ENCODE measurements at regions not wholly inside any gene's neighbourhood (a gene's known extent, or its start where the extent isn't known, plus 50 kb on each side); places are given as distances from the start of the nearest gene placed in this dataset.

DNA sequence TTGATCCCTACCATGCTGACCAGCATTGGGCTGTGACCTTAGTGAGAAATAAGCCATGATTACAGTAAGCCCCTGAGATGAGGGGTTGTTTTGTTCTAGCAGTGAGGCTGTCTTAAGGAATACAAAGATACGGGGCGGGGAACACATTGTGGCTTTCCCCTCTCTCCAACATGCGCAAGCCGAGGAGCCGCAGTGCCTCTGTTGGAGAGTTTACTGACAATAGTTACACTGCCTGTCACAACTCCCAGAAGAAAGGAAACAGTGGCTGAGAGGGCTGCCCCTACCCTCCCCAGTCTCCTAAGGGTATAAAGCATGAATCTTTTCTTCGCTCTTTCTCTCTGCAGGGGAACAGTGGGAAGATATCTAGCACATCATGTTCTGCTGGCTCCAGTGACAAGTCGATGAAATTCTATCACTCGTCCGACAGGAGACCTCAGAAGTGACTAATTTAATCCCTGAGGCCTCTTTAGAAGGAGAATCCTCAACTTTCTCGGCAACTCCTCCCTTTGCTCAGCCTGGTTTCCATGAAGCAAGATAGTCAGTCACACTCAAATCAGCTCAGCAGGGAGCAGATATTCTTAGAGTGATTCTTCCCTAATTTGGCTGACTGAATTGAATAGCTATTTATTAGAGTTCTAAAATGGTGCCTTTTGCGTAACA is 409.0 kb upstream of the PROK2 start:
- CTCF ChIA-PET: no interaction called here

DNA sequence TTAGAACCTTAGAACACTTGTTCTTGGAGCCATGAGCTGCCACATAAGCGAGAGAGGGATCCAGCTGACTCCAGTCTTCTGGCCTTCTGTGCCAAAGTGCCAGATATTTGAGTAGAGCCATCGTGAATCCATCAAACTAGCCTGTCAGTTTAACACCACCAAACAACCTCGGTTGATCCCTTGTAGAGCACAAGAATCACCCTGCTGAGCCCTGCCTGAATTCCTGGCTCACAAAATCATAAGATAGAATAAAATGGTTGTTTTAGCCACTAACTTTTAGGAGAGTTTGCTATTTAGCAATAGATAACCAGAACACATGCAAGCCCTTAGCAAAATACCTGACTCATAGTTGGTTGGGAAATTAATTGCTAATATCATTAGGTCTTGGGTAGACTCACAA is 407.6 kb upstream of the PROK2 start:
- Histone ChIP-seq H3K36me3 (replicated peaks in 1 of 2; ENCODE audit: control insufficient read depth in 1 of 2, insufficient read depth in 2 of 2, low read length in 1 of 2) (no peaks in the 10 kb centered on the region), H3K9ac (no peak overlapping the region), H3K9me3 (no peaks in the 10 kb centered on the region), H4K20me1 (ENCODE audit: insufficient read depth) (no peaks in the 10 kb centered on the region), H3K79me2 (ENCODE audit: insufficient read depth) (no peaks in the 10 kb centered on the region), H3K4me3 (ENCODE audit: low read depth in 2 of 2, low read length in 1 of 2) (no peak overlapping the region), H3K9me2 (no peaks in the 10 kb centered on the region), H3K27ac (ENCODE audit: low read depth in 2 of 2, low read length in 1 of 2) (no peak overlapping the region), H3K4me1 (ENCODE audit: control insufficient read depth in 1 of 2, insufficient read depth in 2 of 2, low read depth in 1 of 2, low read length in 1 of 2) (no peaks in the 10 kb centered on the region), H2AFZ (ENCODE audit: low read depth) (no peak overlapping the region), H3K27me3 (ENCODE audit: insufficient read depth) (no peaks in the 10 kb centered on the region), H3F3A (replicated peaks; ENCODE audit: insufficient read depth) (no peaks in the 10 kb centered on the region), H3K4me2 (no peak overlapping the region)
- no peak for DNase-seq
- CTCF ChIA-PET: interaction anchor here (0.9 kb wide), 1 partner anchor 12 kb away, joined by 4 read pairs; no protein-coding TSS in a partner anchor
- 32% methylated on average over 3 of the region's 3 CpGs for WGBS (ENCODE audit: low lambda C conversion rate)
- no peak for TF ChIP-seq NRF1 (IDR thresholded peaks at IDR 0.05; ENCODE audit: low read depth, low read length)
- TF ChIP-seq TAF1 (IDR thresholded peaks at IDR 0.05; ENCODE audit: borderline replicate concordance, low read depth, low read length): no peak
- TF ChIP-seq, protein P1, sequence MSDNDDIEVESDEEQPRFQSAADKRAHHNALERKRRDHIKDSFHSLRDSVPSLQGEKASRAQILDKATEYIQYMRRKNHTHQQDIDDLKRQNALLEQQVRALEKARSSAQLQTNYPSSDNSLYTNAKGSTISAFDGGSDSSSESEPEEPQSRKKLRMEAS (IDR thresholded peaks at IDR 0.05; ENCODE audit: low read depth): no peak
- TF ChIP-seq CHD2 (IDR thresholded peaks at IDR 0.05; ENCODE audit: low read length, partially characterized antibody): no peak
- no peak for TF ChIP-seq TCF12 (IDR thresholded peaks at IDR 0.05)
- no peak for TF ChIP-seq FOSL2 (IDR thresholded peaks at IDR 0.05; ENCODE audit: borderline replicate concordance, low read depth)
- no peak for TF ChIP-seq GABPA (IDR thresholded peaks at IDR 0.05; ENCODE audit: low read depth)
- TF ChIP-seq, protein P2, sequence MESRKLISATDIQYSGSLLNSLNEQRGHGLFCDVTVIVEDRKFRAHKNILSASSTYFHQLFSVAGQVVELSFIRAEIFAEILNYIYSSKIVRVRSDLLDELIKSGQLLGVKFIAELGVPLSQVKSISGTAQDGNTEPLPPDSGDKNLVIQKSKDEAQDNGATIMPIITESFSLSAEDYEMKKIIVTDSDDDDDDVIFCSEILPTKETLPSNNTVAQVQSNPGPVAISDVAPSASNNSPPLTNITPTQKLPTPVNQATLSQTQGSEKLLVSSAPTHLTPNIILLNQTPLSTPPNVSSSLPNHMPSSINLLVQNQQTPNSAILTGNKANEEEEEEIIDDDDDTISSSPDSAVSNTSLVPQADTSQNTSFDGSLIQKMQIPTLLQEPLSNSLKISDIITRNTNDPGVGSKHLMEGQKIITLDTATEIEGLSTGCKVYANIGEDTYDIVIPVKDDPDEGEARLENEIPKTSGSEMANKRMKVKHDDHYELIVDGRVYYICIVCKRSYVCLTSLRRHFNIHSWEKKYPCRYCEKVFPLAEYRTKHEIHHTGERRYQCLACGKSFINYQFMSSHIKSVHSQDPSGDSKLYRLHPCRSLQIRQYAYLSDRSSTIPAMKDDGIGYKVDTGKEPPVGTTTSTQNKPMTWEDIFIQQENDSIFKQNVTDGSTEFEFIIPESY (IDR thresholded peaks at IDR 0.05; ENCODE audit: borderline replicate concordance, low read depth): no peak
- TF ChIP-seq EZH2phosphoT487 (IDR thresholded peaks at IDR 0.05; ENCODE audit: borderline replicate concordance, low read depth): no peak
- TF ChIP-seq FOXJ3 (CRISPR knock-in tag; IDR thresholded peaks at IDR 0.05): no peak
- TF ChIP-seq JUND (IDR thresholded peaks at IDR 0.05): no peak
- TF ChIP-seq, protein P3, sequence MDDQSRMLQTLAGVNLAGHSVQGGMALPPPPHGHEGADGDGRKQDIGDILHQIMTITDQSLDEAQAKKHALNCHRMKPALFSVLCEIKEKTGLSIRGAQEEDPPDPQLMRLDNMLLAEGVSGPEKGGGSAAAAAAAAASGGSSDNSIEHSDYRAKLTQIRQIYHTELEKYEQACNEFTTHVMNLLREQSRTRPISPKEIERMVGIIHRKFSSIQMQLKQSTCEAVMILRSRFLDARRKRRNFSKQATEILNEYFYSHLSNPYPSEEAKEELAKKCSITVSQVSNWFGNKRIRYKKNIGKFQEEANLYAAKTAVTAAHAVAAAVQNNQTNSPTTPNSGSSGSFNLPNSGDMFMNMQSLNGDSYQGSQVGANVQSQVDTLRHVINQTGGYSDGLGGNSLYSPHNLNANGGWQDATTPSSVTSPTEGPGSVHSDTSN (IDR thresholded peaks at IDR 0.05): no peak
- TF ChIP-seq, protein P4, sequence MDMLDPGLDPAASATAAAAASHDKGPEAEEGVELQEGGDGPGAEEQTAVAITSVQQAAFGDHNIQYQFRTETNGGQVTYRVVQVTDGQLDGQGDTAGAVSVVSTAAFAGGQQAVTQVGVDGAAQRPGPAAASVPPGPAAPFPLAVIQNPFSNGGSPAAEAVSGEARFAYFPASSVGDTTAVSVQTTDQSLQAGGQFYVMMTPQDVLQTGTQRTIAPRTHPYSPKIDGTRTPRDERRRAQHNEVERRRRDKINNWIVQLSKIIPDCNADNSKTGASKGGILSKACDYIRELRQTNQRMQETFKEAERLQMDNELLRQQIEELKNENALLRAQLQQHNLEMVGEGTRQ (IDR thresholded peaks at IDR 0.05; ENCODE audit: borderline replicate concordance, low read depth, low read length): no peak
- no peak for TF ChIP-seq GATA2 (CRISPR knock-in tag; IDR thresholded peaks at IDR 0.05)
- TF ChIP-seq NFIC (IDR thresholded peaks at IDR 0.05; ENCODE audit: borderline replicate concordance): no peak
- POLR2A ChIA-PET: no interaction called here

More for the DNA sequence above, 409.0 kb upstream of the PROK2 start:
- Histone ChIP-seq H3K4me3 (ENCODE audit: low read depth in 2 of 2, low read length in 1 of 2) (no peak overlapping the region), H4K20me1 (ENCODE audit: insufficient read depth) (no peaks in the 10 kb centered on the region), H3F3A (replicated peaks; ENCODE audit: insufficient read depth) (no peaks in the 10 kb centered on the region), H3K9me2 (no peaks in the 10 kb centered on the region), H3K27me3 (ENCODE audit: insufficient read depth) (no peaks in the 10 kb centered on the region), H3K9ac (no peak overlapping the region), H3K36me3 (replicated peaks in 1 of 2; ENCODE audit: control insufficient read depth in 1 of 2, insufficient read depth in 2 of 2, low read length in 1 of 2) (no peaks in the 10 kb centered on the region), H3K9me3 (no peaks in the 10 kb centered on the region), H3K27ac (ENCODE audit: low read depth in 2 of 2, low read length in 1 of 2) (no peak overlapping the region), H3K79me2 (ENCODE audit: insufficient read depth) (no peaks in the 10 kb centered on the region), H3K4me1 (ENCODE audit: control insufficient read depth in 1 of 2, insufficient read depth in 2 of 2, low read depth in 1 of 2, low read length in 1 of 2) (no peaks in the 10 kb centered on the region), H3K4me2 (no peak overlapping the region), H2AFZ (ENCODE audit: low read depth) (no peak overlapping the region)
- TF ChIP-seq EP300 (IDR thresholded peaks at IDR 0.05; ENCODE audit: borderline replicate concordance in 1 of 2, low read depth in 1 of 2, low read length in 1 of 2): no peak
- TF ChIP-seq EZH2phosphoT487 (IDR thresholded peaks at IDR 0.05; ENCODE audit: borderline replicate concordance, low read depth): no peak
- TF ChIP-seq MXI1 (IDR thresholded peaks at IDR 0.05; ENCODE audit: low read depth, low read length): no peak
- no peak for TF ChIP-seq POLR2AphosphoS5 (IDR thresholded peaks at IDR 0.05; ENCODE audit: low read depth, low read length)
- TF ChIP-seq, protein P5, sequence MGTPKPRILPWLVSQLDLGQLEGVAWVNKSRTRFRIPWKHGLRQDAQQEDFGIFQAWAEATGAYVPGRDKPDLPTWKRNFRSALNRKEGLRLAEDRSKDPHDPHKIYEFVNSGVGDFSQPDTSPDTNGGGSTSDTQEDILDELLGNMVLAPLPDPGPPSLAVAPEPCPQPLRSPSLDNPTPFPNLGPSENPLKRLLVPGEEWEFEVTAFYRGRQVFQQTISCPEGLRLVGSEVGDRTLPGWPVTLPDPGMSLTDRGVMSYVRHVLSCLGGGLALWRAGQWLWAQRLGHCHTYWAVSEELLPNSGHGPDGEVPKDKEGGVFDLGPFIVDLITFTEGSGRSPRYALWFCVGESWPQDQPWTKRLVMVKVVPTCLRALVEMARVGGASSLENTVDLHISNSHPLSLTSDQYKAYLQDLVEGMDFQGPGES (IDR thresholded peaks at IDR 0.05; ENCODE audit: low read depth, low read length): no peak
- TF ChIP-seq GATA2 (CRISPR knock-in tag; IDR thresholded peaks at IDR 0.05): no peak
- TF ChIP-seq RXRA (IDR thresholded peaks at IDR 0.05; ENCODE audit: borderline replicate concordance, low read depth): no peak
- no peak for TF ChIP-seq FOSL2 (IDR thresholded peaks at IDR 0.05; ENCODE audit: borderline replicate concordance, low read depth)
- TF ChIP-seq FOXM1 (IDR thresholded peaks at IDR 0.05; ENCODE audit: low read depth): no peak
- no peak for TF ChIP-seq CHD2 (IDR thresholded peaks at IDR 0.05; ENCODE audit: low read length, partially characterized antibody)
- TF ChIP-seq SMC3 (IDR thresholded peaks at IDR 0.05; ENCODE audit: low read depth, low read length): no peak
- TF ChIP-seq, protein P6, sequence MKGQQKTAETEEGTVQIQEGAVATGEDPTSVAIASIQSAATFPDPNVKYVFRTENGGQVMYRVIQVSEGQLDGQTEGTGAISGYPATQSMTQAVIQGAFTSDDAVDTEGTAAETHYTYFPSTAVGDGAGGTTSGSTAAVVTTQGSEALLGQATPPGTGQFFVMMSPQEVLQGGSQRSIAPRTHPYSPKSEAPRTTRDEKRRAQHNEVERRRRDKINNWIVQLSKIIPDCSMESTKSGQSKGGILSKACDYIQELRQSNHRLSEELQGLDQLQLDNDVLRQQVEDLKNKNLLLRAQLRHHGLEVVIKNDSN (IDR thresholded peaks at IDR 0.05; ENCODE audit: borderline replicate concordance, low read depth): no peak
- TF ChIP-seq, protein P1 (IDR thresholded peaks at IDR 0.05; ENCODE audit: low read depth): no peak
- WGBS (ENCODE audit: low lambda C conversion rate): 68% methylated on average over 8 of the region's 11 CpGs
- no peak for DNase-seq
- POLR2A ChIA-PET: no interaction called here
